SK-N-SH (cell line): ENCODE measurements at regions not wholly inside any gene's neighbourhood (a gene's known extent, or its start where the extent isn't known, plus 50 kb on each side); places are given as distances from the start of the nearest gene placed in this dataset.
"Not testable (repeated sequence)": the region's sequence is repeated elsewhere in the genome, so short reads cannot be mapped to it uniquely, and the experiment has no call there.

ENCODE experiments used
- CHD2 ChIP-seq: fragments of 150-350 bp; IDR thresholded peaks from 2 replicates; pipeline ENCODE4 v1.6.1; 2018; ENCODE audit warnings: low read length; ENCODE audit not compliant: partially characterized antibody
- CTCF ChIP-seq: fragments of 200-600 bp; sonication (generic); IDR thresholded peaks from 2 replicates; pipeline ENCODE4 v1.6.1; 2017; ENCODE audit warnings: antibody characterized with exemption, mild to moderate bottlenecking, moderate library complexity
- EZH2phosphoT487 ChIP-seq: fragments of 200-600 bp; sonication (generic); IDR thresholded peaks from 2 replicates; pipeline ENCODE4 v1.6.1; 2017; ENCODE audit warnings: low read depth, mixed run types, mild to moderate bottlenecking, antibody characterized with exemption, moderate library complexity, borderline replicate concordance
- POLR2AphosphoS5 ChIP-seq: IDR thresholded peaks from 2 replicates; pipeline ENCODE4 v1.6.1; 2012; ENCODE audit warnings: low read depth, low read length
- RAD21 ChIP-seq: IDR thresholded peaks from 2 replicates; pipeline ENCODE4 v1.6.1; 2012; ENCODE audit warnings: mild to moderate bottlenecking, low read length
- TAF1 ChIP-seq: IDR thresholded peaks from 2 replicates; pipeline ENCODE4 v1.6.1; 2012; ENCODE audit warnings: low read depth, mild to moderate bottlenecking, low read length, moderate library complexity, borderline replicate concordance
- TCF12 ChIP-seq: IDR thresholded peaks from 2 replicates; pipeline ENCODE4 v1.4.0; 2012
- YY1 ChIP-seq: IDR thresholded peaks from 2 replicates; pipeline ENCODE4 v1.4.0; 2012; ENCODE audit warnings: low read depth, mild to moderate bottlenecking
- TF ChIP-seq, protein P1 (sequence below): IDR thresholded peaks from 2 replicates; pipeline ENCODE4 v1.6.1; 2012; ENCODE audit warnings: mild to moderate bottlenecking, low read depth, low read length, moderate library complexity

DNA sequence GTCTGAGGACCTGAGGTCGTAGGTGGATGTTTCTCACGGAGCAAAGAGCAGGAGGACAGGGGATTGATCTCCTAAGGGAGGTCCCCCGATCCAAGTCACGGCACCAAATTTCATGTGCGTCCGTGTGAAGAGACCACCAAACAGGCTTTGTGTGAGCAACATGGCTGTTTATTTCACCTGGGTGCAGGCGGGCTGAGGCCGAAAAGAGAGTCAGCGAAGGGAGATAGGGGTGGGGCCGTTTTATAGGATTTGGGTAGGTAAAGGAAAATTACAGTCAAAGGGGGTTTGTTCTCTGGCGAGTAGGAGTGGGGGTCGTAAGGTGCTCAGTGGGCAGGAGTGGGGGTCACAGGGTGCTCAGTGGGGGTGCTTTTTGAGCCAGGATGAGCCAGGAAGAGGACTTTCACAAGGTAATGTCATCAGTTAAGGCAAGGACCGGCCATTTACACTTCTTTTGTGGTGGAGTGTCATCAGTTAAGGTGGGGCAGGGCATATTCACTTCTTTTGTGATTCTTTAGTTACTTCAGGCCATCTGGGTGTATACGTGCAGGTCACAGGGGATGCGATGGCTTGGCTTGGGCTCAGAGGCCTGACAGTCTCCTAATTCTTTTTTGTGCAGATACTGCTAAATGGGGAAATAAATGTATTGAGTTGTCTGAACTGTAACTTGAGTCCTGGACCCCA, 267.3 kb upstream of the SLC16A7 start:
- TF ChIP-seq CHD2, CTCF, TCF12, YY1, RAD21, EZH2phosphoT487, TAF1, POLR2AphosphoS5: not testable (repeated sequence)
- TF ChIP-seq, protein P1, sequence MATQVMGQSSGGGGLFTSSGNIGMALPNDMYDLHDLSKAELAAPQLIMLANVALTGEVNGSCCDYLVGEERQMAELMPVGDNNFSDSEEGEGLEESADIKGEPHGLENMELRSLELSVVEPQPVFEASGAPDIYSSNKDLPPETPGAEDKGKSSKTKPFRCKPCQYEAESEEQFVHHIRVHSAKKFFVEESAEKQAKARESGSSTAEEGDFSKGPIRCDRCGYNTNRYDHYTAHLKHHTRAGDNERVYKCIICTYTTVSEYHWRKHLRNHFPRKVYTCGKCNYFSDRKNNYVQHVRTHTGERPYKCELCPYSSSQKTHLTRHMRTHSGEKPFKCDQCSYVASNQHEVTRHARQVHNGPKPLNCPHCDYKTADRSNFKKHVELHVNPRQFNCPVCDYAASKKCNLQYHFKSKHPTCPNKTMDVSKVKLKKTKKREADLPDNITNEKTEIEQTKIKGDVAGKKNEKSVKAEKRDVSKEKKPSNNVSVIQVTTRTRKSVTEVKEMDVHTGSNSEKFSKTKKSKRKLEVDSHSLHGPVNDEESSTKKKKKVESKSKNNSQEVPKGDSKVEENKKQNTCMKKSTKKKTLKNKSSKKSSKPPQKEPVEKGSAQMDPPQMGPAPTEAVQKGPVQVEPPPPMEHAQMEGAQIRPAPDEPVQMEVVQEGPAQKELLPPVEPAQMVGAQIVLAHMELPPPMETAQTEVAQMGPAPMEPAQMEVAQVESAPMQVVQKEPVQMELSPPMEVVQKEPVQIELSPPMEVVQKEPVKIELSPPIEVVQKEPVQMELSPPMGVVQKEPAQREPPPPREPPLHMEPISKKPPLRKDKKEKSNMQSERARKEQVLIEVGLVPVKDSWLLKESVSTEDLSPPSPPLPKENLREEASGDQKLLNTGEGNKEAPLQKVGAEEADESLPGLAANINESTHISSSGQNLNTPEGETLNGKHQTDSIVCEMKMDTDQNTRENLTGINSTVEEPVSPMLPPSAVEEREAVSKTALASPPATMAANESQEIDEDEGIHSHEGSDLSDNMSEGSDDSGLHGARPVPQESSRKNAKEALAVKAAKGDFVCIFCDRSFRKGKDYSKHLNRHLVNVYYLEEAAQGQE: not testable (repeated sequence)
